Hepatocyte (in vitro differentiated cells): ENCODE measurements at regions not wholly inside any gene's neighbourhood (a gene's known extent, or its start where the extent isn't known, plus 50 kb on each side); places are given as distances from the start of the nearest gene placed in this dataset.

Experiments used
- DNase-seq: peaks from one replicate; pipeline ENCODE4 v3.0.0-alpha.2; 2016; ENCODE audit warnings: low spot score
- H2AFZ ChIP-seq: fragments of 200-600 bp; sonication (generic); 2 replicates; pipeline ENCODE4 v1.6.0; 2016; ENCODE audit warnings: antibody characterized with exemption, mild to moderate bottlenecking
- H3K27ac ChIP-seq: fragments of 200-600 bp; sonication (generic); 2 replicates; pipeline ENCODE4 v1.5.1; 2016; ENCODE audit warnings: mild to moderate bottlenecking
- H3K27me3 ChIP-seq: fragments of 200-600 bp; sonication (generic); 2 replicates; pipeline ENCODE4 v1.6.1; 2016
- H3K36me3 ChIP-seq: fragments of 200-600 bp; sonication (generic); replicated peaks from 2 replicates; pipeline ENCODE4 v1.5.1; 2016; ENCODE audit warnings: low read depth; ENCODE audit not compliant: insufficient read depth
- H3K4me1 ChIP-seq: fragments of 200-600 bp; sonication (generic); 2 replicates; pipeline ENCODE4 v1.5.1; 2016; ENCODE audit warnings: mild to moderate bottlenecking, moderate library complexity; ENCODE audit not compliant: insufficient read depth
- H3K4me2 ChIP-seq: fragments of 200-600 bp; sonication (generic); 2 replicates; pipeline ENCODE4 v1.6.0; 2016
- H3K4me3 ChIP-seq: fragments of 200-600 bp; sonication (generic); 2 replicates; pipeline ENCODE4 v1.5.1; 2016; ENCODE audit warnings: mild to moderate bottlenecking
- H3K79me2 ChIP-seq: fragments of 200-600 bp; sonication (generic); 2 replicates; pipeline ENCODE4 v1.6.0; 2017; ENCODE audit warnings: mild to moderate bottlenecking
- H3K9me2 ChIP-seq: fragments of 200-600 bp; sonication (generic); replicated peaks from 2 replicates; pipeline ENCODE4 v1.6.0; 2017; ENCODE audit warnings: mild to moderate bottlenecking; ENCODE audit not compliant: insufficient read depth
- H3K9me3 ChIP-seq: fragments of 200-600 bp; sonication (generic); 2 replicates; pipeline ENCODE4 v1.5.1; 2016; ENCODE audit warnings: low read depth, mild to moderate bottlenecking
- H4K20me1 ChIP-seq: fragments of 200-600 bp; sonication (generic); 2 replicates; pipeline ENCODE4 v1.6.0; 2016; ENCODE audit warnings: mild to moderate bottlenecking; ENCODE audit not compliant: insufficient read depth, poor library complexity, severe bottlenecking
- EZH2 ChIP-seq: fragments of 200-600 bp; sonication (generic); IDR thresholded peaks from 2 replicates; pipeline ENCODE4 v1.6.1; 2016; ENCODE audit warnings: antibody characterized with exemption, mild to moderate bottlenecking, borderline replicate concordance
- EZH2phosphoT487 ChIP-seq: fragments of 200-600 bp; sonication (generic); IDR thresholded peaks from one replicate; pipeline ENCODE4 v1.6.1; 2018; ENCODE audit warnings: antibody characterized with exemption, mild to moderate bottlenecking, low read depth, moderate library complexity; ENCODE audit not compliant: unreplicated experiment, severe bottlenecking
- WGBS: methylation state at CpG from one replicate; pipeline ENCODE4 v1.1.6; 2016; ENCODE audit warnings: low lambda C conversion rate; ENCODE audit errors: missing lambda C conversion rate; 5-methylcytosine and 5-hydroxymethylcytosine counted together
- TF ChIP-seq, protein P1 (sequence below): fragments of 200-600 bp; sonication (generic); IDR thresholded peaks from 2 replicates; pipeline ENCODE4 v1.5.1; 2016; ENCODE audit warnings: antibody characterized with exemption, mild to moderate bottlenecking; ENCODE audit not compliant: poor library complexity

DNA sequence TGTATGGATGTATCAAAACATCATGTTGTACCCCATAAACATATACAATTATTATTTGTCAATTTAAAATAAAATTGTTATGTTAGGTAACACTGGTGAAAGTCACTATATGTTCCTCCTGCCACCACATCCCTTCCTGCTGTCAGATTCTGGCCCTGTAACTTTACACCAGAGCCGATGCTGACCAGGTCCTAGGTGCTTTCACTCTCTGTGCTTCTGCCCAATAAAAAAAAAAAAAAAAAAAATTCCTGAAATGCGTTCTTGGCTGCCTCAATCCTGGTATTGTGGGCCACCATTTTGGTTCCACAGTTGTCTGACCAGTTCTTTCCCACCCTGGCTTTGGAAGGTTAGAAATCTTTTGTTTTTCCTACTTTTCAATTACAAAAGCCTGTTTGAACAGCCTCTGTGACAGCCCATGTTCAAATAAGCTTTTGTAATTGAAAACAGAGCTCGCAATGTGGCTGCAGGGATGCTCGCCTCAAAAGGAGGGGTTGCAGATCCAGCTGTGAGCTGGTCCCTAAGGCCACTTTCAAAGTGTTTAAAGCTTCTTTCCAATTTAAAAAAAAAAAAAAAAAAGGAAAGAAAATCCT lies 831.0 kb upstream of the EEF2KMT start:
- 9% methylated on average over 4 of the region's 4 CpGs for WGBS
- H3K4me2 ChIP-seq, result no peak overlapping the region
- no peak overlapping the region for H3K27ac ChIP-seq
- H3K9me3 ChIP-seq, result no peaks in the 10 kb centered on the region
- DNase-seq, result no peak
- TF ChIP-seq EZH2 (no peak), EZH2phosphoT487 (no peak)
- H3K36me3 ChIP-seq, result no peaks in the 10 kb centered on the region
- no peak overlapping the region for H3K4me3 ChIP-seq
- no peaks in the 10 kb centered on the region for H3K4me1 ChIP-seq
- H3K79me2 ChIP-seq, result no peaks in the 10 kb centered on the region
- H3K9me2 ChIP-seq, result no peaks in the 10 kb centered on the region
- no peaks in the 10 kb centered on the region for H4K20me1 ChIP-seq
- H3K27me3 ChIP-seq, result no peaks in the 10 kb centered on the region
- H2AFZ ChIP-seq, result no peak overlapping the region

DNA sequence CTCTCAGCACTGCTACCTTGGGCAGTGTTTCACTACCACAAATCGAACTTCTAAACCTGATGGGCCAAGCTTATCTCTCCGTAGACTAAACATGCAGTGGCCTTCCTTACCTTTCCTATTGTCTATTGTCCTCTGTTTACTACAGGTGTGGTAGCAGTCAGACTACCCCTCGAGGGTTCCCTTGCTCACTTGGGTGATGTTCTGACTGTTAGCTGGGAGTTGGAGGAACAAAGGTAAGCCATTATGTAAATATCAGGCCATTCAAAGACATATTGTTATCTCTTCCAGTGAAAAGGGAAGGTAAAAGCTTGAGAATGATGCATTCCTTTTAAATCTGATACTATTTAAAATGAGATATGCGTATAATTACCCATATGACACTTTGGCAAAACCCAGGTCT lies 828.3 kb upstream of the EEF2KMT start:
- no peaks in the 10 kb centered on the region for H3K27me3 ChIP-seq
- H3K27ac ChIP-seq, result no peak overlapping the region
- no peaks in the 10 kb centered on the region for H3K36me3 ChIP-seq
- H4K20me1 ChIP-seq, result no peaks in the 10 kb centered on the region
- no peak overlapping the region for H2AFZ ChIP-seq
- no peaks in the 10 kb centered on the region for H3K79me2 ChIP-seq
- DNase-seq, result no peak
- no peaks in the 10 kb centered on the region for H3K9me2 ChIP-seq
- H3K4me1 ChIP-seq, result no peaks in the 10 kb centered on the region
- H3K9me3 ChIP-seq, result no peaks in the 10 kb centered on the region
- TF ChIP-seq, protein P1, sequence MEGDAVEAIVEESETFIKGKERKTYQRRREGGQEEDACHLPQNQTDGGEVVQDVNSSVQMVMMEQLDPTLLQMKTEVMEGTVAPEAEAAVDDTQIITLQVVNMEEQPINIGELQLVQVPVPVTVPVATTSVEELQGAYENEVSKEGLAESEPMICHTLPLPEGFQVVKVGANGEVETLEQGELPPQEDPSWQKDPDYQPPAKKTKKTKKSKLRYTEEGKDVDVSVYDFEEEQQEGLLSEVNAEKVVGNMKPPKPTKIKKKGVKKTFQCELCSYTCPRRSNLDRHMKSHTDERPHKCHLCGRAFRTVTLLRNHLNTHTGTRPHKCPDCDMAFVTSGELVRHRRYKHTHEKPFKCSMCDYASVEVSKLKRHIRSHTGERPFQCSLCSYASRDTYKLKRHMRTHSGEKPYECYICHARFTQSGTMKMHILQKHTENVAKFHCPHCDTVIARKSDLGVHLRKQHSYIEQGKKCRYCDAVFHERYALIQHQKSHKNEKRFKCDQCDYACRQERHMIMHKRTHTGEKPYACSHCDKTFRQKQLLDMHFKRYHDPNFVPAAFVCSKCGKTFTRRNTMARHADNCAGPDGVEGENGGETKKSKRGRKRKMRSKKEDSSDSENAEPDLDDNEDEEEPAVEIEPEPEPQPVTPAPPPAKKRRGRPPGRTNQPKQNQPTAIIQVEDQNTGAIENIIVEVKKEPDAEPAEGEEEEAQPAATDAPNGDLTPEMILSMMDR, result no peak
- no peak for TF ChIP-seq EZH2phosphoT487
- H3K4me2 ChIP-seq, result no peak overlapping the region
- 26% methylated on average over 4 of the region's 4 CpGs for WGBS
- H3K4me3 ChIP-seq, result no peak overlapping the region

DNA sequence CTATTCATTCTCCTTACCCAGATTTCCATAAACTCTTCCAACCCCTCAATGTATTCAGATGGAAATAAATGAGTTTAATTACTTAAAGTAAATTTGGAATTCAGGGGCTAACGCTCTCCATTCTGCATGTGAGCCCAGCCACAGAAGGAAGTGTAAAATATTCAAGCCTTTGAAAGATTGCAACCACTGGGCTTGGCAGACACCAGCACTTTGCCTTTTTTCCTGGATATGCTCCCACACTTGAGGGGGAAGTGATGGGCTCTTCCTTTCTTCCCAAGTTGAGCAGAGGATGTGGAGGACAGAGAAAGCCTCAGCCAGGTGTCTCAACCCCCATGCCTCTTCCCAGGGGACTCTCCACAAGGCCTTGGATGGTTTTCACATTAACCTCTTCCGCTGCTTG lies 825.1 kb upstream of the EEF2KMT start:
- Histone ChIP-seq H3K4me2 (no peak overlapping the region), H4K20me1 (no peaks in the 10 kb centered on the region), H3K27me3 (no peaks in the 10 kb centered on the region), H3K9me3 (no peaks in the 10 kb centered on the region), H3K36me3 (no peaks in the 10 kb centered on the region), H2AFZ (no peak overlapping the region), H3K4me1 (no peaks in the 10 kb centered on the region), H3K9me2 (no peaks in the 10 kb centered on the region), H3K27ac (no peak overlapping the region), H3K79me2 (no peaks in the 10 kb centered on the region), H3K4me3 (no peak overlapping the region)
- 87% methylated on average over 2 of the region's 2 CpGs for WGBS
- no peak for DNase-seq
- TF ChIP-seq EZH2phosphoT487 (no peak), EZH2 (no peak)
- TF ChIP-seq, protein P1, result no peak

DNA sequence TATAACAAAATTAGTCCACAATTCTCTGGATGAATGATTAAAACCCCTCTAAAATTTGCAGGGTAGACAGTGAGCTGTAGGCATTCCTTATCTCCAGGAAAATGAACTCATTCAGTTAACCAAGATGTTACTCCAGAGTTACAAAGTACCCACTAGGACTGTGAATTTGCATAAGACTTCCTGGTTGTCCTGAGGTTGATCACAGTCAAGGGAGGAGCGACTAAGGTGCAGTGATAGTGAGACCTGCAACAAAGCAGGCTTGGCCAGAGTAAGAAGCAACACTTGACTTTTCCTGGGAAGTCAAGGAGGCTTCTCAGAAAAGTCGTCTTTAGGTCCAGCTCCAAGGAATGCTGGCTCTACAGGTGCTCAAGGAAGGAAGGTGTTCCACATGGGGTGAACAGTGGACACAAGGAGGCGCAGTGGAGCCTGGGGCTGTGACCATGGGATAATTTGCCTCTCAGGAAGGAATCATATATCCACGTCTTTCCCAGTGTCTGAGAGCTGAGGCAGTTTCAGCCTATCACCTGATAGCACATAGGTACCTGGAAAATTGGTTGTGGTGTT lies 821.1 kb upstream of the EEF2KMT start:
- Histone ChIP-seq H3K36me3 (no peaks in the 10 kb centered on the region), H3K4me3 (no peak overlapping the region), H4K20me1 (no peaks in the 10 kb centered on the region), H3K9me3 (no peaks in the 10 kb centered on the region), H3K27ac (no peak overlapping the region), H3K4me1 (no peaks in the 10 kb centered on the region), H2AFZ (no peak overlapping the region), H3K27me3 (peaks cover 11% of the 10 kb centered on the region), H3K4me2 (no peak overlapping the region), H3K9me2 (no peaks in the 10 kb centered on the region), H3K79me2 (no peaks in the 10 kb centered on the region)
- peak; percentile 15 for DNase-seq
- WGBS, result 37% methylated on average over 4 of the region's 4 CpGs
- no peak for TF ChIP-seq EZH2phosphoT487
- TF ChIP-seq, protein P1, result peak; percentile 5
